Fibroblast of peridontal ligament (primary cell): ENCODE measurements at regions not wholly inside any gene's neighbourhood (a gene's known extent, or its start where the extent isn't known, plus 50 kb on each side); places are given as distances from the start of the nearest gene placed in this dataset.
"Not testable (repeated sequence)": the region's sequence is repeated elsewhere in the genome, so short reads cannot be mapped to it uniquely, and the experiment has no call there.

ENCODE experiments used
- DNase-seq: peaks from one replicate; pipeline ENCODE4 v3.0.0-alpha.2; 2010; ENCODE audit errors: extremely low read depth

DNA sequence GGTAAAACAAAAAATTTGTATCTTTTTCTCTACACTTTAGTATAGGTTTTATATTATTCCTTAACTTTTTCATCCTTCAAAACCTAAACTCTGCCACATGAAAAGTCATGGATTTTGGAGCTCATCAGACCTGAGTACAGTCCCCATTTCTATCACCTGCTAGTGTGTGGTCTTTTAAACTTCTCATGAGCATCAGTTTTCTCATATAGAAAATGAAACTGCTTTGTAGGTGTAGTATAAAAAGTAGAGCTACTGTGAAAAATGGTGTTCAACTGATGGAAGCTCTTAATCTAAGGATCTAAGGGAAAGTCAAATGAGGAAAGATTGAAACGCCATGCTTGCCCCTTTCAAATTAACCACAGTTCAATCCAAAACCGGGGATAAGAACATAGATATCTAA lies 686.5 kb downstream of the MECOM start:
- no peak for DNase-seq

DNA sequence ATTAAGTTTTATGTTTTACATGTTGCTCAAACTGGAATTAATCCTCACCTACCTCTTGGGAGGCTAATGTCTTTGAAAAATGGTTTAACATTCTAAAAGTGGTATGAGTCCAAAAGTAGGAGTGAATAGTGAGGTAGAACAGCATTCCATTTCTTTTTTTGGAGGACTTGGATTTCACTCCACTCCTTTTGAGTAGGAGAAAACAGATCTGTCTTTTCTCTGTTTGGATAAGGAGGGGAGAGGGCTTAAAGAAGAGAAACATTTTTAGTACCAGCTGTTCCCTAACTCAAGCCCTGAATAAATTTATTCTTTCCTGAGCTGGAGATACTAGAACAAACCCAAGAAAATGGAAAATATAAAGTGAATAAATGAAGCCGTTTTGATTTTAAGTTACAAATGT lies 687.9 kb downstream of the MECOM start:
- no peak for DNase-seq

DNA sequence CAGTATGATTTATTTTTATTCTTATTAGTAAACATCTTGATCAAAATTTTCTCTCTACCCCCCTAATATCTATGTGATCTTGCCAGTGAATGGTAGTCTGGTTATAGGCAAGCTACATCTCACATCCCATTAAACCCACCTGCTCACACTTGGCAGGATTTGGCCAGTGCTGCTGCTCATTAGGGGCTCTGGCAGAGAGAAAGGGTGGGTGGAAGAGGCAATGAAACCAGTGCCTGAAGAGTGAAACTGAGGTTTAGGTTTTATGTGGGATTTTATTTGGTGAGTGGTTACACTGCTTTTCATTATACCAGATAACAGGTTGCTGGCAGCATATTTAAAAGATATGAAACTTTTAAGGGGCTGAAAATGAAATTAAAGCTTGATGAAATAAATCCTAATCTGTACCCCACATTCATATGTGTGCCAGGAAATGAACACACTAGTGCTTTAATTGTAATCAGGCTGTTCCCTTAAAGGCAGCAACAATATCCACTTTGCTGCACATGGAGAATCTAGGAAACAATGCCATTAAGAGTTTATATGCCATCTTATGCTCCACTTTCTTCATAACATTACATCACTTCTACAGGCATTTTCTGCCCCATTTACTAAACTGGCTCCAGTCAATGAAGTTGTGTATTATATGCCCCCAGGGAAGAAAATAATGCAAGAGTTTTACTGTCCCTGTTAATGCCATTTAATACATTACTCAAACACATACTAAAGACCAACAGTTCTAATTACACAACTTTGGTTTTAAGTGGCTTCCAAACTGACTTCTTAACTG lies 688.7 kb downstream of the MECOM start:
- DNase-seq, result no peak

DNA sequence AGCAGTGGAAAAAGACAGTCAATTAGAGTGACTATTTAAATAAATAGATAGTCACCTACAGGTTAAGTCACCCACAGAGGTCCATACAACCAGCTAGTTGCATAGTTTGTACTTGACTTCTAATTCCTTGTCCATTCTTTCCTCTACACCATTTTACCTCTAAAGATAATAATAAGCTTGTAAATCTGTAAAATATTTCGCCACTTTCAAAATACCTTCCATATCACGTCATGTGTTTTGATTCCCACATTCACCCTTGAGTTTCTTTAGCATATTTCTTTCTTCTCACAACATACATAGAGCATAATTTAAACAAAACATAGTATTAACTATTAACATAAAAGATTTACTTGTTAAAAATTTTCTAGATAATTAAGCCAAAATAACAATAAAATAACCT lies 689.6 kb downstream of the MECOM start:
- DNase-seq, result no peak

DNA sequence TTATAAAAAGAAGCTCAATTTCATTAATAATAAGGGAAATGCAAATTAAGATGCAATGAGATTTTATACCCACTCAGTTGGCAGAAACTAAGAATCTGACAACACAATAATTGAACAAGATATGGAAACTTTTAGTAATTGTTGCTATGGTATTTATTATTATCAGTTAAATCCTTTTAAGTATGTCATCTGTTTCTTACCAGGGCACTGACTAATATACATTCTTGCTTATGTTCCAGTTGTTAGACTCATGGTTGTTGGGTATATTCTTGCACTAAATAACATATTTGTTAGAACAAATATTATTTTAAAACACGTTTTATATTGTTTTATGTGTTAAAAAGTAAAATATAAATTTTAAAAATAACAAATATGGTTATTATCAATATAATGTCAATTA lies 690.3 kb downstream of the MECOM start:
- no peak for DNase-seq

DNA sequence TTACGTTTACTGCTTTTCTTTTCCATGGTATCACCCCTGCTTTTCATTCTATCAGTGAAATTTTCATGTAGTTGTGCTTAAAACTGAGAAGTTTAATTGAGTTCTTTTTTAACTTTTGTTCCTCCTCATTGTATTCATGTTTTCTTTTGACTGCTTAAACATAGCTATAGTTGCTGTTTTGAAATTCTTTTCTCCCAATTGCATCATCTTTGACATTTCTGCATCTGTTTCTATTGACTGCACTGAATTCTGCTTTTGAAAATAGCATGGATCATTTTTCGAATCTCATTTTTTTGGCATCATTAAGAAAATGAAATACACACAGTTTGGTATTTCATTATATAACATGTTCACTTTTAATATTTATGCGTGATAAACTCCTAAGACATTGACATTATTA lies 694.9 kb downstream of the MECOM start:
- DNase-seq, result peak; percentile 63

DNA sequence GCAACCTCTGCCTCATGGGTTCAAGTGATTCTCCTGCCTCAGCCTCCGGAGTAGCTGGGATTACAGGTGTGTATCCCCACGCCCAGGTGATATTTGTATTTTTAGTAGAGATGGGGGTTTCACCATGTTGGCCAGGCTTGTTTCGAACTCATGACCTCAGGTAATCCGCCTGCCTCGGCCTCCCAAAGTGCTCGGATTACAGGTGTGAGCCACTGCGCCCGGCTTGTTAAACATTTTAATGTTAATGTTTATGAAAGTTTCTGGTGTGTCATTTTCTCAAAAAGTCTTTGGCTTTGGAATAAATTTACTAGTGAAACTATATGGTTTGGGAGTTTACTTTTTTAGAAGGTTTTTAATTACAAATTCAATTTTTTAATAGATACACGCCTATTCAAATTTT lies 698.8 kb downstream of the MECOM start:
- DNase-seq, result no peak

DNA sequence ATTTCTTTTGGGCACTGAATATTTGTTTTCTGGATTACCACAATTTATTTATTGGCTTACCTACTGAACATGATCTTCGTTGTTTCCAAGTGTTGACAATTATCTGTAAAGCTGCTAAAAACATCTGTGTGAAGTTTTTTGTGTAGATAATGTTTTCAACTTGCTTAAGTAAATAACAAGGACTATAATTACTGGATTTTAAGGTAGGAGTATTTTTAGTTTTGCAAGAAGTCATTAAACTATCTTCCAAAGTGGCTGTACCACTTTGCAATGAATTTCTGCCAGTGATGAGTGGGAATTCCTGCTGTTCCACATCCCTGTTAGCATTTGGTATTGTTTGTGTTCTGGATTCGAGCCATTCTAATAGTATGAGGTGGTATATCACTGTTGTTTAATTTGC lies 702.2 kb downstream of the MECOM start:
- DNase-seq, result no peak

DNA sequence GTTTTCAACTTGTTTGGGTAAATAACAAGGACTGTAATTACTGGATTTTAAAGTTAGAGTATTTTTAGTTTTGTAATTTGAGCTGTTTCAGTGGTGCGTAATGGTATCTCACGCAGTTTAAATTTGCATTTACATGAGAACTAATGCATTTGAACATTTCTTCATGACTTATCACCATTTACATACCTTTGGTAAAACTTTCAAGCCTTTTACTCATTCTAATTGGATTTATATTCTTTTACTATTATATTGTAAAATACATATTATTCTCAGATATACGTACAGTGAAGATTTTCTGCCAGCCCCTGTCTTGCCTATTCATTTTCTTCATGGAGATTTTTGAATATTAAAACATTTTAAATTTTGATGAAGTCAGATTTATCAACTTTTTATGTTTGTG lies 703.8 kb downstream of the MECOM start:
- DNase-seq, result no peak

DNA sequence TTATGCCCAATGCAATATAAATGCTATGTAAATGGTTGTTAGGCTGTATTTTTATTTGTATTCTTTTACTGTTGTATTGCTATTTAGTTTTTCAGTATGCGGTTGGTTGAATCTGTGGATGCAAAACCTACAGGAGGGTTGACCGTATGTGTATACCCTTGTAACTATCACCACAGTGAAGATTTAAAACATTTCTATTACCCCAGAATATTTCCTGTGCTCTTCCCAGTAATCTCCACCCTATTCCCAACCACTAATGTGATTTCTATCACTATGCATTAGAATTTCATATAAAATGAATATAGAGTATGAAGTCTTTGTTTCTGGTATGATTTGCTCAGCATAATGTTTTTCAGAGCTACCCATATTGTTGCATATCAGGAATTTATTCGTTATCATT lies 705.0 kb downstream of the MECOM start:
- no peak for DNase-seq

DNA sequence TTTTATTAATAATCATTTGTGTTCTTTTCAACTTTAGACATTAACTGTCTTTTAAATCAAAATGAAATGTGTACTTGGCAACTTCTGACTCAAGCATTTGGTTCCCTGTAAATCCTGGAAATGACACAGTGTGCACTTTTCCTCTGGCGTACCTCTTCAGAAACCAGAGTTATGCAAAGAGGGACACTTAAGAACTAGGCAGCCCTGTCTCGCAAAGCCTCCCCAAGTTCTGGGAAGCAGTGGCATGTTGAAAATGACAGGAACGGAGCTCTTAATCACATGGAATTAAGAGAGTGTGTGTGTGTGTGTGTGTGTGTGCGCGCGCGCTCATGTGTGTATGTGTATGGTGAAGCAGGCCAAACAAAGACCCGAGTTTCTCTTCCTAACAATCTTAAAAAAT lies 707.4 kb downstream of the MECOM start:
- no peak for DNase-seq

DNA sequence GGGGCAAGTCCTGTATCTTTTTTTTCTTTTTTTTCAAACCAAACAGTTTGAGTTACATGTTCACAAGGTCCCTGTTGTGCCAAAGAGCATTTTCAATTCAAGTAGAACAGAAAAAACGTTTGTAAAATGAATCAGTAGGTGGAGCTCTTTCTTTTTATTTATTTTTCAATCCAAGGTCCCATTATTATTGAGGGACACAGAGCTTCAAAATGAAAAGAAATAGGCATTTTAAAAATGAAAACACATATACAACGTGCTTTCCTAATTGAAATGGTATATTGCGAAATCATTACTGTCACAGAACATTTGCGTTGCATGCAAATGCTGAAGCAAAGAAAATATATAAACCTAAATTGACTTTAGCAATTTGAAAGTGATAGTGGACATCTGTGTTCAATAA lies 711.0 kb downstream of the MECOM start:
- peak; percentile 76 for DNase-seq

DNA sequence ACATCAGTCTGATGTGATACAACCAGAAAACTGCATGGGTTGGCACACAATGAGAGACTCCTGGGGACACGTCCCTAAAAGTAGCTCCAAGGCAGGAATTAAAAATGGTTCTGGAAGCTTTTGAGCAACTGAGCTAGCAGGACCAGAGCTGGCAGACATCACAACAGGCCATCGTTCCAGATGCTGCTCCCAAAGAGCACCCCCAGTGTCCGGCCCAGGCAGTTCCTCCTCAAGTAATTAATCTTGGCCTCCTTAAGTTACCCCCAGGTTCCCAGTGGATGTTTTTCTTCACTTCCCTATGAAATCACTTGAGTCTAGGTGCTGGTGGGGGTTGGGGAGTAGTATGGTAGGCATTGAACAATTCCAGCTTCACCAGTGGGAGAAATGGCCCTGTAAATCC lies 711.6 kb downstream of the MECOM start:
- no peak for DNase-seq

DNA sequence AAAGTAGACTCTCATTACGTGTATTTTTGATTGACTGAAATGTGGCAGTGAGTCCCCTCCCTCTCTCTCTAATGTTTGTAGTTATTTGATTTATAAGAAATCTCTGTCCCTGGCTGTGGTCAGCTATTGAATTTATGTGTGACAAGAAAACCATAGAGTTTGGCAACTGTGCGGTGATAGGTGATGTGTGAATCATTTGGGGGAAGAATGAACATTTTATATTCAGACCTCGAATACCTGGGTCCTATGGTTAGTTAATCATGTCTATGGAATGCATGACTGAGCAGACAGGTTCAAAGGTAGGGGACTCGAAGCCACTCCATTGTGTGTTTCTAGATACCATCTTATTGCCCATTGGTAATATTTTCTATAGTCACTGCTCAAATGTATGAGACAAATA lies 712.1 kb downstream of the MECOM start:
- DNase-seq, result no peak

DNA sequence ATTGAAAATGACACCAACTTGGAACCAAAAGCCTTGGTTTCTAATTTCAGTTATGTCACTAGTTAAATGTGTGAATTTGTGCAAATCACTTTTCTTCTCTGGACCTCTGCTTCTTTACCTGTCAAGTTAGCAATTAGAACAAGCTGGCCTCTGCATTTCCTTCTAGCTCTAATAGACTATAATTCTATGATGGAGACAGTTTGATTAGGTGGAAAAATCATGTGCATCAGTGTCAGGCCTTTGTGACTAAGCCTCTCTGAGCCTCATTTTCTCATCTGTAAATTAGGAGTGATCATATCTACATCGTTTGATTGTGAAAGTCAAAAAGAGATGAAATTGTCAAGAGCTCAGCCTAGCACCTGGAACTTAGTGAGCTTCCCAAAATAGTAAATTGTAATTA lies 712.9 kb downstream of the MECOM start:
- DNase-seq, result no peak

DNA sequence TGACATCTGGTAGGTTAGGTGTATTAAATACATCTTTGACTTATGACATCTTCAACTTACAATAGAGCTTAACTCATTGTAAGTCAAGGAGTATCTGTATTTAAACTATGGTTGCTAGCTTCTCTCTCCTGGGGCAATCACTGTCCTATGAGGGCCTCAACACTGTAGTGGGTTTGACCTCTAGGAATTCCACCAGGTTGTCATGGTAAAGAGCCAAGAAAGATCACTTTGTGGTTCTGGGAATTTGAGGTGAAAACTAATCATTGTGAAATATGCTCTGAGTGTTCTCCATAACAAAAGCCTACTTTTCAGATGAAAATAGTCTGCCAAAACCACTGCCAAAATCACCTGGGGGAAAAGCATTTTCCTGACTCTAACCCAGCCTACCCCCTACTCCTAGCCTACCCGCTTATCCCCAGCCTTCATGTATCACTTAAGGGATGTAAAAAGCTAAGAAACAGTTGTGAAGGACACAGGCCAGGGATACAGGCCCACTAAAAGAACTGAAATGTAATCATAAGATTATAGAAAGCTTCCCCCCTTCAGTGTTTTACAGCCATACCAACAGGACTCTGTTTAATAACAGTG lies 723.8 kb downstream of the MECOM start:
- no peak for DNase-seq

DNA sequence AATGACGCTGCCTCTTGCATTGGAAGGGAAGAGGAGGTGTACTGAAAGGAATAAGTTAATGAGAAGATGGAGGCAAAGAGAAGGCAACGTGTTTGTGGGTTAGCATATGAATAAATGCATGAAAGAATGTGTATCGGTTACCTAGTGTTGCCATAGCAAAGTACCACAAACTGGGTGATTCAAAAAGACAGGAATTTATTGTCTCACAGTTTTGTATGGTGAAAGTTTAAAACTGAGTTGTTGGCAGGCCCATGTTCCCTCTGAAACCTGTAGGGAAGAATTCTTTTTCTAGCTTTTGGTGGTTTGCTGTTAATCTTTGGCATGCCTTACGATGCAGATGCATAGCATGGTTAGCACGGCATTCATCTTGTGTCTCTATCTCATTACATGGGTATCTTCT lies 729.9 kb downstream of the MECOM start:
- DNase-seq, result peak; percentile 16

DNA sequence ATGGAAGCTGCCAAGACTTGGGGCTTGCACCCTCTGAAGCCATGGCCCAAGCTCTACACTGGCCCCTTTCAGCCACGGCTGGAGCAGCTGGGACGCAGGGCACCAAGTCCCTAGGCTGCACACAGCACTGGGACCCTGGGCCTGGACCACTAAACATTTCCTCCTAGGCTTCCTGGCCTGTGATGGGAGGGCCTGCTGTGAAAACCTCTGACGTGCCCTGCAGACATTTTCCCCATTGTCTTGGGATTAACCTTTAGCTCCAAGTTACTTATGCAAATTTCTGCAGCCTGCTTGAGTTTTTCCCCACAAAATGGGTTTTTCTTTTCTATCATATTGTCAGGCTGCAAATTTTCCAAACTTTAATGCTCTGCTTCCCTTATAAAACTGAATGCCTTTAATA lies 733.5 kb downstream of the MECOM start:
- not testable (repeated sequence) for DNase-seq

DNA sequence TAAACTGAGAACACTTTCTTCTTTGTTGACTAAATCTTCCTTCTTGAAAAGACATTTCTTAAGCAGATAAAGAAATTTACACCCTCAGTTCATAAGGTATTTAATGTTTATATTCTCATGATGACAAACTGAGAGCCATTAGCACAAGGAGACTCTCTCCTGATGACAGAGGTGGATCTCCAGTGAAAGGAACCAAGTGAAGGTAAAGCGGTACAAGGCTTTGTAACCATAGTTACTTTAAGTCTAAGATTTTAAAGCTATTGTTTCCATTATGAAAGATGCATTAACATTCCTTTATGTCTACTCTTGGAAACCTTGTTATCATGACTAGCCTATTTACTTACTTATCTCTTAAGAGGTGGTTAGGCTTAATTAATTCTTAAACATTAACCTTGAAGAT lies 737.1 kb downstream of the MECOM start:
- no peak for DNase-seq

DNA sequence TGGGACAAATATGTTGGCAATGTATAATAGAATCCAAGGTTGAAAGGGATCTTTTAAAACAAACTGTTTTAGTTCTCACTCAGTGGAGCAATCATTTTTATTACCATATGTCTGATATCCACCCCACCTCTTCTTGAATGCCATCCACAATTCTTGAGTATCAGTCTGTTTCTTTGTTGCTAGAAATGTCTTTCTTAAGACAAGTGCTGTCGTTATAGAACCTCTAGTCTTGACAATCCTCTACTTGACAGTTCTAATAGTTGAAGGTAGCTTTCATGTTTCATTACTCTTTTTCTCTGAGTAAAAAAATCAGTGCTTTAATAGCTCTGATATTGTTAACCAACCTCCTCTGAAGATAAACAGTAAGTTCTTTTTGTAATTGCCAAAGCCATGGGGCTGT lies 737.9 kb downstream of the MECOM start:
- no peak for DNase-seq

DNA sequence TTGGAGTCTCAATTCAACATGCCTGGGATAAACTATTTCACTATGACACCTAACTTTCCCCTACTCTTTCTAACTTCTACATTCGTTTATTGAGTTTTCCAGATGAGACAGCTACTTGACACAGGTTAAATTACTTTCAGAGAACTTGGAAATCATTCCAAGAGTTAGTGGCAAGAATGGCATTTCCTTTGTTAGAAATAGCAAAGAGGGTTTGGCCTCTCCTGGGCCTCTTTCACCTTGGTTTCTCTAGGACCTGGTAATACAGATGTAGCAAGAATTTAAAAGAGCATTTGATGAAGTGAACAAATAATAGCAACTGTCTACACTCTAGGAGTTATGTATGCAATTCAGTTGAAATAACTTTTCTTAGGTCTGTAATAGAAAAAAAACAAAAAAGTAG lies 748.9 kb downstream of the MECOM start:
- no peak for DNase-seq

DNA sequence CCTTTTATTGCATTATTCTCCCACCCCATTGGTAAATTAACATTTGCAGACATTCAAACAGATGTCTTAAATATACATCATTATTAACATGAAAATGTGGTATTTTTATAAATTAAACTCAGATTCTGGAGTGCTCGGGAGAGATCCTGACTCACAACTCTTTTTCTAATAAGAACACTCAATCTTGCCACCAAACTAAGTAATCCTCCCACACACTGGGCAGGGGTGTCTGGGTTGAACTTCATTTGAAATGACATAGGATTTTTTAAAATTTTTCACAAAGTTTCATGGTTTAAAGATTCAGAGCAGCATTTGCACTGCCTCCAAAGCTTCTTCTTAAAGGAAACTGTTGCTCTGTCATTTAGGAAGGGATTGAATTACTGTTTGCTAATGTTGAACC lies 754.3 kb downstream of the MECOM start:
- no peak for DNase-seq

DNA sequence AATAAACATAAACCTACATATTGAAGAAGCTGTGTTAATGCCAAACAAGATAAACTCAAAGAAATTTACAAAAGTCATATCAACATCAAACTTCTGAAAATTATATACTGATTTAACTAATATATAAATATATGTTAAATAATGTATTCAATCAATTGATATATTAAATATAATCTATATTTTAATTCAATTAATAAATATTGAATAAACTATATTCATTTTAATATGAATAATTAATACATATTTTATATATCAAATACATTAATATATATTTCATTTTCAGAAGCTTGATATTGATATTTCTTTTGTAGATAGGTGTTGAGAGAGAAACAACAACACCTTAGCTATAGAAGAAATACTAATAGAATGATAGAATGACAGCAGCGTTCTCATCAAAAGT lies 768.1 kb downstream of the MECOM start:
- DNase-seq, result no peak

DNA sequence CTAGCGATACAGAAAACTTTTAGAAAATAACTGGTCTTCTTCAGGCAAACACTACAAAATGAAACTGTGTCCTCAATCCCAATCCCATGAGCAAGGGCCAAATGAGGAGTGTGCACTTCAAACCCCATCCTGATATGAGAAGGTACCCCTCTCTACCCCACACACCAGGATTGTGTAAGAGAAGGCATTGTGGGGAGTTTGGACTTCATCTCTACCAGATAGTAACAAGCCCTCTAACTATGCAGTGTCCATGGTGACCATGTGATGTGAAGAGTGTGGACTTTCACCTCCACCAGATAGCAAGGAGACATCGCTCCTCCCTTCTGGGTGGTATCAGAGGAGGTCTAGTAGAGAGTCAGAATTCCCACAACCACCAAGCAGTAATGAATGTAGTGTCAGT lies 769.3 kb downstream of the MECOM start:
- DNase-seq, result no peak
